Ascending aorta (tissue), 2 donors: ENCODE measurements at regions not wholly inside any gene's neighbourhood (a gene's known extent, or its start where the extent isn't known, plus 50 kb on each side); places are given as distances from the start of the nearest gene placed in this dataset.
"Not testable (repeated sequence)": the region's sequence is repeated elsewhere in the genome, so short reads cannot be mapped to it uniquely, and the experiment has no call there.

Source experiments
- DNase-seq, 2 donors: peaks; one replicate each; pipeline ENCODE4 v3.0.0-alpha.2; 2019; ENCODE audit warnings: low spot score in 2 of 2
- H3K27ac ChIP-seq, 2 donors: fragments of 200-600 bp; sonication (generic); one replicate each; pipeline ENCODE4 v1.5.1; 2016 to 2017; ENCODE audit warnings: mild to moderate bottlenecking in 1 of 2
- H3K27me3 ChIP-seq: fragments of 200-600 bp; sonication (generic); one replicate; pipeline ENCODE4 v1.5.1; 2017
- H3K36me3 ChIP-seq, 2 donors: fragments of 200-600 bp; sonication (generic); one replicate each; pipeline ENCODE4 v1.5.1; 2016
- H3K4me1 ChIP-seq, 2 donors: fragments of 200-600 bp; sonication (generic); one replicate each; pipeline ENCODE4 v1.5.1; 2016 to 2017; ENCODE audit warnings: mild to moderate bottlenecking in 1 of 2
- H3K4me3 ChIP-seq, 2 donors: fragments of 200-600 bp; sonication (generic); one replicate each; pipeline ENCODE4 v1.5.1; 2016 to 2017; ENCODE audit warnings: mild to moderate bottlenecking in 1 of 2
- H3K9me3 ChIP-seq, 2 donors: fragments of 200-600 bp; sonication (generic); one replicate each; pipeline ENCODE4 v1.5.1; 2016
- intact Hi-C: fragments of 100-400 bp; cut with DNase I; formaldehyde crosslinking; loops from one replicate; pipeline ENCODE4 v1.15.1; 2023
- TF ChIP-seq, protein P1 (sequence below), 3 experiments: fragments of 200-600 bp in 2 of 3; fragments of 450-650 bp in 1 of 3; sonication (generic) in 2 of 3; IDR thresholded peaks; one replicate each; pipeline ENCODE4 v1.5.1; 2016 to 2019; ENCODE audit warnings: antibody characterized with exemption in 3 of 3, mild to moderate bottlenecking in 1 of 3, moderate library complexity in 1 of 3

DNA sequence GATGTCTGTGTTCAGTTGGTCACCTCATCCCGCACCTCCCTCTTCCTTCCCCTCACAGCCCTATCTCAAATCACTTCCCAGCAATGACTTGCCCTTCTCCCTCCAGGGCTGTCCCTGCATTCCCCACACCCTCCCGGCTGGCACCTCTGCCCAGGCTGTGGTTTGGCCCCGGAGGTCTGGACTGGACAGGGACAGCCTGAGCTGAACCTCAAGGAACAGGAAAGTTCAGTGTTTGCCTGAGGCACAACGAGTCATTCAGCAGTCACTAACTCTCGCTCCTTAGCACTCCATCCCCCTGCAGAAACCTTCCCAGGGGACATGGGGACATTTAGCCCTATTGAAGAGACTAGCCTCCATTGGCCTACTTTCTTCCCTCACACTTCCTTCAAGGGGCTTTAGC lies 58.3 kb upstream of the MAP3K1 start:
- H3K9me3 ChIP-seq = no peaks in the 10 kb centered on the region
- intact Hi-C loops = no loop called here
- no peak overlapping the region for H3K27ac ChIP-seq
- H3K36me3 ChIP-seq = no peaks in the 10 kb centered on the region
- TF ChIP-seq, protein P1, sequence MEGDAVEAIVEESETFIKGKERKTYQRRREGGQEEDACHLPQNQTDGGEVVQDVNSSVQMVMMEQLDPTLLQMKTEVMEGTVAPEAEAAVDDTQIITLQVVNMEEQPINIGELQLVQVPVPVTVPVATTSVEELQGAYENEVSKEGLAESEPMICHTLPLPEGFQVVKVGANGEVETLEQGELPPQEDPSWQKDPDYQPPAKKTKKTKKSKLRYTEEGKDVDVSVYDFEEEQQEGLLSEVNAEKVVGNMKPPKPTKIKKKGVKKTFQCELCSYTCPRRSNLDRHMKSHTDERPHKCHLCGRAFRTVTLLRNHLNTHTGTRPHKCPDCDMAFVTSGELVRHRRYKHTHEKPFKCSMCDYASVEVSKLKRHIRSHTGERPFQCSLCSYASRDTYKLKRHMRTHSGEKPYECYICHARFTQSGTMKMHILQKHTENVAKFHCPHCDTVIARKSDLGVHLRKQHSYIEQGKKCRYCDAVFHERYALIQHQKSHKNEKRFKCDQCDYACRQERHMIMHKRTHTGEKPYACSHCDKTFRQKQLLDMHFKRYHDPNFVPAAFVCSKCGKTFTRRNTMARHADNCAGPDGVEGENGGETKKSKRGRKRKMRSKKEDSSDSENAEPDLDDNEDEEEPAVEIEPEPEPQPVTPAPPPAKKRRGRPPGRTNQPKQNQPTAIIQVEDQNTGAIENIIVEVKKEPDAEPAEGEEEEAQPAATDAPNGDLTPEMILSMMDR (IDR thresholded peaks at IDR 0.05) = no peak
- H3K4me1 ChIP-seq = no peaks in the 10 kb centered on the region
- no peak overlapping the region for H3K4me3 ChIP-seq
- DNase-seq = no peak
- no peaks in the 10 kb centered on the region for H3K27me3 ChIP-seq

- TF ChIP-seq, protein P1 (IDR thresholded peaks at IDR 0.05) = no peak
- Histone ChIP-seq H3K9me3 (no peaks in the 10 kb centered on the region), H3K4me1 (peaks cover 0 to 3% of the 10 kb centered on the region in 2 donors), H3K27me3 (no peaks in the 10 kb centered on the region), H3K27ac (no peak overlapping the region), H3K36me3 (no peaks in the 10 kb centered on the region), H3K4me3 (no peak overlapping the region)
- no peak for DNase-seq
- intact Hi-C loops = no loop called here
Measured at GRCh38 chr5:56755036-56755555, 60.3 kb upstream of the MAP3K1 start.

GRCh38 chr5:56753588-56753987 lies 61.8 kb upstream of the MAP3K1 start:
- H3K9me3 ChIP-seq, H3K27me3 ChIP-seq, H3K4me1 ChIP-seq, H3K27ac ChIP-seq, DNase-seq, H3K4me3 ChIP-seq, H3K36me3 ChIP-seq, intact Hi-C loops: not testable (repeated sequence)

GRCh38 chr5:56751572-56752313 lies 63.6 kb upstream of the MAP3K1 start:
- intact Hi-C loops = no loop called here
- Histone ChIP-seq H3K9me3 (no peaks in the 10 kb centered on the region), H3K4me1 (peaks cover 0 to 3% of the 10 kb centered on the region in 2 donors), H3K36me3 (no peaks in the 10 kb centered on the region), H3K27ac (no peak overlapping the region), H3K27me3 (no peaks in the 10 kb centered on the region), H3K4me3 (no peak overlapping the region)
- DNase-seq = no peak
- TF ChIP-seq, protein P1 (IDR thresholded peaks at IDR 0.05) = no peak

DNA sequence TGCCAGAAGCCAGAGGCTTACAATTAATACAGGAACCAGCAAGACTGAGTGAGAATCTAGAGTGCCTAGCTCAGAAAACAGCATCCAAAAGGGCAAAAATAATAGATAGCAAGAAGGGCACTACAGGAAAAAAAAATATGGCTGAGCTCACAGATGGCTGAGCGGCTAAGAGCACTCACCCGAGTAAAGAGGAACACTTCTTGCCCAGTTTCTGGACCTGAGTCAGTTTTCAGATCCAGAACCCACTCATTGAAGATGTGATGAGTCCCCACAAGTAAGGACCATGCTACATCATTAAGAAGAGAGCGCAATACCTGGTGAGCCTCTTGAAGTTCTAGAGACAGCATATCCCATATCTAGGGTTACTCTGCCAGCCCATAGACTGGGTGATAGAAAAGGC lies 65.5 kb upstream of the MAP3K1 start:
- Histone ChIP-seq H3K27ac (no peak overlapping the region), H3K9me3 (no peaks in the 10 kb centered on the region), H3K27me3 (no peaks in the 10 kb centered on the region), H3K4me1 (peaks cover 0 to 3% of the 10 kb centered on the region in 2 donors), H3K4me3 (no peak overlapping the region), H3K36me3 (no peaks in the 10 kb centered on the region)
- DNase-seq = no peak
- intact Hi-C loops = no loop called here
- TF ChIP-seq, protein P1 (IDR thresholded peaks at IDR 0.05) = no peak

DNA sequence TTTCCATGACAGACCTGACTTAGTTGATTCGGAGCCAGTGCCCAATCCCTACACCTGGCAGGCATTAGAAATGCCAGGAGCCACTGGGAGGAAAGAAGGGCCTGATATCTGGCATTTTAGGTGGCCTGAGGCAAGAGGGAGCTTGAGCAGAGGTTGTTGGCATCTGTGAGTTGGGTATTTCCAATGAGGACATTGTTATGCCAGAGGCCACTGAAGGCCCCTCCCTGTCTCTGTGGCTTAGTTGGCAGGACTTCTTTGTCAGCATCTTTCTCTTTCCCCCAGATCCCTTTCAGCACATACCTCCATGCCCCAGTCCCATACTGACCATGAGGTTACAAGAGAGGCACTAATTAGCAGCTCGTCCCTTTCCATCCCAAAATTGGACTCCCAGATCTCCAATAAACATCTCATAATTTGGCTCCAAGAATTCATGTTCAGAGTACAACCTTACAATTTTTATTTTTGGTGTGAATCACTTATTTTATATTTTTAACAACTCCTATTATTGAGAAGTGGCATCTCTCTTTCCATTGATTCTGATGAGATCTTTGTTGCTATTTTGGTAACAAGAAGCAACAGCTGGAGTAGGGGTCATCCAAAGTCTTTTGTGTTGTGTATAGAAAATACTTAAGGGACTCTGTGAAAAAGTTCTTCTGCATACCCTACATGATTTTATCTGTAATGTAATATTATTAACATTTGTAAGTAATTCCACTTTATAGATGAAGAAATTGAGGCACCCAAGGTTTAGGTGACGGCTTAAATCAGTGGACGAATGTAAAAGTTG lies 68.6 kb upstream of the MAP3K1 start:
- intact Hi-C loops = no loop called here
- no peak for DNase-seq
- Histone ChIP-seq H3K4me1 (peaks cover 0 to 1% of the 10 kb centered on the region in 2 donors), H3K4me3 (no peak overlapping the region), H3K27ac (no peak overlapping the region), H3K36me3 (no peaks in the 10 kb centered on the region), H3K9me3 (no peaks in the 10 kb centered on the region), H3K27me3 (no peaks in the 10 kb centered on the region)
- TF ChIP-seq, protein P1 (IDR thresholded peaks at IDR 0.05) = no peak
